Colonic mucosa (tissue), 4 donors: ENCODE measurements at regions not wholly inside any gene's neighbourhood (a gene's known extent, or its start where the extent isn't known, plus 50 kb on each side); places are given as distances from the start of the nearest gene placed in this dataset.

Experiments used
- DNase-seq: peaks from one replicate; pipeline ENCODE4 v3.0.0-alpha.2; 2020
- H3K27ac ChIP-seq: fragments of 200-600 bp; one replicate; pipeline ENCODE4 v1.8.0; 2021
- H3K27me3 ChIP-seq: fragments of 200-600 bp; one replicate; pipeline ENCODE4 v1.8.0; 2021
- H3K36me3 ChIP-seq: fragments of 200-600 bp; one replicate; pipeline ENCODE4 v1.8.0; 2021
- H3K4me1 ChIP-seq: fragments of 200-600 bp; one replicate; pipeline ENCODE4 v1.8.0; 2021; ENCODE audit warnings: mild to moderate bottlenecking
- H3K4me3 ChIP-seq: fragments of 200-600 bp; one replicate; pipeline ENCODE4 v1.8.0; 2021
- H3K9ac ChIP-seq, 2 donors: one replicate each; pipeline ENCODE4 v1.7.0; 2013; ENCODE audit warnings: control low read depth in 2 of 2, low read depth in 2 of 2, low read length in 2 of 2
- H3K9me3 ChIP-seq: fragments of 200-600 bp; one replicate; pipeline ENCODE4 v1.8.0; 2021
- intact Hi-C: fragments of 100-400 bp; cut with DNase I; formaldehyde crosslinking; loops from one replicate; pipeline ENCODE4 v1.14.1; 2022
- TF ChIP-seq, protein P1 (sequence below): fragments of 200-600 bp; IDR thresholded peaks from one replicate; pipeline ENCODE4 v1.8.0; 2022; ENCODE audit warnings: antibody characterized with exemption, mild to moderate bottlenecking
- donor health status: healthy.
- donor health status: DM: no; HTN: no; CAD: no.
- donor health status: DM: no; HTN: no; CAD: no.

DNA sequence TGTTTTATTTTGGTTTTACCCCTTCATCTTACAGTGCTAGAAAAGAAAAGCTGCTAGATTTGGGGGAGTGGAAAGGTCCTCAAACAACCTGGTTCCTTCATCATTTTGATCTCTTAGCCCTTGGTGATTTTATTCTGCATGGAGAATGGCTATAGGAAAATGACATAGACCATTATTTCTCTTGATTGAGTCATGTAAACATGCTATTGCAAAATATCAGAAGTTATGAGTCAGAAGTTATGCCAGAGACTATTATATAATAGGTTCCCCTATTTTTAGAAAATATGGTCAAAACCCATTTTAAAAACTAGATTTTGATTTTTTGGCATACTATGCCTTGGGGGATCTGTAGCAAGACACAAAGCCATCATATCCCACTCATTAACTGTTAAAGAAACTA is 83.7 kb upstream of the FAM9C start:
- DNase-seq = no peak
- H3K4me1 ChIP-seq = no peaks in the 10 kb centered on the region
- TF ChIP-seq, protein P1, sequence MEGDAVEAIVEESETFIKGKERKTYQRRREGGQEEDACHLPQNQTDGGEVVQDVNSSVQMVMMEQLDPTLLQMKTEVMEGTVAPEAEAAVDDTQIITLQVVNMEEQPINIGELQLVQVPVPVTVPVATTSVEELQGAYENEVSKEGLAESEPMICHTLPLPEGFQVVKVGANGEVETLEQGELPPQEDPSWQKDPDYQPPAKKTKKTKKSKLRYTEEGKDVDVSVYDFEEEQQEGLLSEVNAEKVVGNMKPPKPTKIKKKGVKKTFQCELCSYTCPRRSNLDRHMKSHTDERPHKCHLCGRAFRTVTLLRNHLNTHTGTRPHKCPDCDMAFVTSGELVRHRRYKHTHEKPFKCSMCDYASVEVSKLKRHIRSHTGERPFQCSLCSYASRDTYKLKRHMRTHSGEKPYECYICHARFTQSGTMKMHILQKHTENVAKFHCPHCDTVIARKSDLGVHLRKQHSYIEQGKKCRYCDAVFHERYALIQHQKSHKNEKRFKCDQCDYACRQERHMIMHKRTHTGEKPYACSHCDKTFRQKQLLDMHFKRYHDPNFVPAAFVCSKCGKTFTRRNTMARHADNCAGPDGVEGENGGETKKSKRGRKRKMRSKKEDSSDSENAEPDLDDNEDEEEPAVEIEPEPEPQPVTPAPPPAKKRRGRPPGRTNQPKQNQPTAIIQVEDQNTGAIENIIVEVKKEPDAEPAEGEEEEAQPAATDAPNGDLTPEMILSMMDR = no peak
- H3K9me3 ChIP-seq = no peaks in the 10 kb centered on the region
- intact Hi-C loops = no loop called here
- no peak overlapping the region for H3K4me3 ChIP-seq
- H3K27me3 ChIP-seq = no peaks in the 10 kb centered on the region
- no peak overlapping the region for H3K27ac ChIP-seq
- H3K9ac ChIP-seq = no peak overlapping the region
- no peaks in the 10 kb centered on the region for H3K36me3 ChIP-seq

DNA sequence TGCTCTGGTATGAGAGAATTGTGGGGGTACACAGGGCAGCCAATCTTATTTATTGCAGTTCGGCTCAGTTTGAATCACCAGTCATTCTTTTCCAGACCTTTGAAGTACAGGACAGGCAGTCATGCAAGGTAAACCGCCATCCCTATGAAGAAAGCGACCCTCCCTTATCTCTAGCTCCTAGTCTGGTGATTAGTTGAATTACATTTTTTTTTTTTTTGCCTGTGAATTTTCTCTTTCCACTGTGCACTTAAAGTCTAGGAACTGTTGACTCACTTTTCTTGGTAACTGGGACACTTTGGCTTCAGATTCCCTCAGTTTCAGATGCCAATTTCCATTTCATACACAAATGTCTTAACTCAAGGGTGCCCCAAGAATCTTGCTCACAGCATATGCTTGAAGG is 82.4 kb upstream of the FAM9C start:
- TF ChIP-seq, protein P1 = no peak
- H3K4me1 ChIP-seq = no peaks in the 10 kb centered on the region
- H3K9me3 ChIP-seq = no peaks in the 10 kb centered on the region
- intact Hi-C loops = no loop called here
- no peak for DNase-seq
- no peak overlapping the region for H3K9ac ChIP-seq
- H3K27me3 ChIP-seq = no peaks in the 10 kb centered on the region
- no peak overlapping the region for H3K27ac ChIP-seq
- no peaks in the 10 kb centered on the region for H3K36me3 ChIP-seq
- no peak overlapping the region for H3K4me3 ChIP-seq

DNA sequence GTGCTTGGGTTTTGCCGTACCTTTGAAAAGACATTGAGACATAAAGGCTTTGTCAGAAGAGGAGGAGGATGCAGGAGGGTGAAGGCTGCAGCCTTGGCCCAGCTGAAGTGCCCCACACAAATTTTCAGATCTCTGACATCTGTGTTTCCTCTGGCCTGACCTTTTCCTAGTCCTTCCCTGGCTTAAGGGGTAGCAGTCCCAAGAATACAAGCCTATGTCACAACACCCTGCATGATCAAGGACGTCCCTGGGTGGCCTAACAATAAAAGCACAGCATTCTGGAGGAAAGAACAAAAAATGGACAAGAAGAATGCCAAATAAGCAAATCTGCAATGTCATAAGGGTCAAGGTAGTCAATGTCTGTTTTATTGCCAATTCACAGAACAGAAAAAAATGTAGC is 80.8 kb upstream of the FAM9C start:
- no peaks in the 10 kb centered on the region for H3K4me1 ChIP-seq
- H3K27me3 ChIP-seq = no peaks in the 10 kb centered on the region
- no peak overlapping the region for H3K9ac ChIP-seq
- intact Hi-C loops = no loop called here
- TF ChIP-seq, protein P1 = no peak
- DNase-seq = no peak
- H3K4me3 ChIP-seq = no peak overlapping the region
- H3K27ac ChIP-seq = no peak overlapping the region
- no peaks in the 10 kb centered on the region for H3K9me3 ChIP-seq
- H3K36me3 ChIP-seq = no peaks in the 10 kb centered on the region

DNA sequence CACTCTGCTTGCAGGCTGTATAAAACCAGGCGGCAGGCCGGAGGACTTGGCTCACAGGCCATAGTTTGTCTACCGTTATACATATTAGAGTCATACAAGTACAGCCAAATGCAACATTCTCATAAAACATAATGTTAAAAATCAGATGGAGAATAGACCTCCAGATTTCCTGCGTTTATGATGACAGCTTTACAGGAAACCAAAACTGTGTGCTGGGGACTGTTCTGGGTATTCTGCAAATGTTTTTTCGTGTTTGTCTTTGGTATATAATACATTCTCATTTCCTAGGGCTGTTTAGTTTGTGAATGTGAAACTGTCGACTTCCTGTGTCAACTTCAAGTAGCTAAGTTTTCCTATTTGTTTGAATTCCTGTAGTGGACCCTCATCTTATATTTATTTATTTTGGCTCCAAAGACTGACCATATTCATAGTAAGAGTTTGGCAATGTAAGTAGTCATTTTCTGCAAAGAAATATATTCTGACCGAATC is 79.5 kb upstream of the FAM9C start:
- H3K4me1 ChIP-seq = no peaks in the 10 kb centered on the region
- no peaks in the 10 kb centered on the region for H3K9me3 ChIP-seq
- no peak overlapping the region for H3K27ac ChIP-seq
- no peaks in the 10 kb centered on the region for H3K27me3 ChIP-seq
- no peak for DNase-seq
- TF ChIP-seq, protein P1 = no peak
- H3K36me3 ChIP-seq = no peaks in the 10 kb centered on the region
- H3K4me3 ChIP-seq = no peak overlapping the region
- intact Hi-C loops = no loop called here
- H3K9ac ChIP-seq = no peak overlapping the region

DNA sequence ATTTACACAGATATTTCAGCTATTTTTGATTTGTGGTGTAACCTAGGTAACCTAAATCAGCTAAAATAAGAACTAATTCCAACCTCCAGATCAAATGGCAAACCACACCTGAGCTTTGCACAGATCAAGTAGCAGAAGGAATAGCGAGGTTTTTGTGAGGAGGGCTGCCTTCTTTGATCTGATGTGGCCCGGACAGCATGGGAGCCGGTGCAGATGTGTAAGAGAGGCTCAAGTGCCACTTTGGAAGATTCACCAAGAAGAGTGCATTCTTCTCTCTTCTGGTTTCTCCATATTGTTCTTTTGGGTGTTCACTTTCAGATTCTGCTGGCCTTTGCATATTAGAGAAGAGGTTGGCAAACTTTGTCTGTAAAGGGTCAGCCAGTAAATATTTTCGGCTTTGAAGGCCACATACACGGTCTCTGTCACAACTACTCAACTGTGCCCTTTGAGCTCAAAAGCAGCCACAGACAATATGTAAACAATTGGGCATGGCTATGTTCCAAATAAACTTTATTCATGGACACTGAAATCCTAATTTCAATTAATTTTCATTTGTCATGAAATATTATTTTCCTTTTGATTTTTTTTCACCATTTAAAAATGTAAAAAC is 78.9 kb upstream of the FAM9C start:
- no peak overlapping the region for H3K9ac ChIP-seq
- H3K36me3 ChIP-seq = no peaks in the 10 kb centered on the region
- H3K27me3 ChIP-seq = no peaks in the 10 kb centered on the region
- no peak overlapping the region for H3K27ac ChIP-seq
- intact Hi-C loops = no loop called here
- no peaks in the 10 kb centered on the region for H3K4me1 ChIP-seq
- no peak overlapping the region for H3K4me3 ChIP-seq
- DNase-seq = no peak
- TF ChIP-seq, protein P1 = no peak
- H3K9me3 ChIP-seq = no peaks in the 10 kb centered on the region
